Osteoblast (primary cell): ENCODE measurements at regions not wholly inside any gene's neighbourhood (a gene's known extent, or its start where the extent isn't known, plus 50 kb on each side); places are given as distances from the start of the nearest gene placed in this dataset.

ENCODE experiments used
- DNase-seq: peaks from one replicate; pipeline ENCODE4 v3.0.0; 2011; ENCODE audit warnings: low spot score, mixed read lengths; ENCODE audit not compliant: insufficient read length; ENCODE audit errors: missing footprints
- H2AFZ ChIP-seq: 2 replicates; pipeline ENCODE4 v1.6.0; 2011; ENCODE audit warnings: mild to moderate bottlenecking, low read length
- H3K27ac ChIP-seq: 2 replicates; pipeline ENCODE4 v1.5.1; 2011; ENCODE audit warnings: mild to moderate bottlenecking, low read depth, low read length, moderate library complexity
- H3K27me3 ChIP-seq: 2 replicates; pipeline ENCODE4 v1.6.0; 2012; ENCODE audit warnings: mild to moderate bottlenecking, control low read depth, inconsistent platforms, low read length, moderate library complexity; ENCODE audit not compliant: insufficient read depth
- H3K36me3 ChIP-seq: 2 replicates; pipeline ENCODE4 v1.5.1; 2011; ENCODE audit warnings: mild to moderate bottlenecking, low read length, control low read depth, moderate library complexity; ENCODE audit not compliant: insufficient read depth
- H3K4me1 ChIP-seq: 2 replicates; pipeline ENCODE4 v1.5.1; 2011; ENCODE audit warnings: mild to moderate bottlenecking, low read length, control low read depth, moderate library complexity; ENCODE audit not compliant: insufficient read depth
- H3K4me2 ChIP-seq: 2 replicates; pipeline ENCODE4 v1.6.0; 2011; ENCODE audit warnings: mild to moderate bottlenecking, low read length; ENCODE audit not compliant: insufficient read depth
- H3K4me3 ChIP-seq: fragments of 200-600 bp; sonication (generic); 3 replicates; pipeline ENCODE4 v1.5.1; 2012; ENCODE audit warnings: mild to moderate bottlenecking, low read length, inconsistent platforms; ENCODE audit not compliant: insufficient read depth
- H3K79me2 ChIP-seq: 2 replicates; pipeline ENCODE4 v1.6.0; 2012; ENCODE audit warnings: mild to moderate bottlenecking, low read length, control low read depth, inconsistent platforms; ENCODE audit not compliant: insufficient read depth
- H3K9me3 ChIP-seq: 2 replicates; pipeline ENCODE4 v1.5.1; 2011; ENCODE audit warnings: low read depth, low read length, control low read depth
- H4K20me1 ChIP-seq: 2 replicates; pipeline ENCODE4 v1.6.0; 2012; ENCODE audit warnings: mild to moderate bottlenecking, low read length, control low read depth; ENCODE audit not compliant: insufficient read depth
- CTCF ChIP-seq: IDR thresholded peaks from 2 replicates; pipeline ENCODE4 v1.5.1; 2011; ENCODE audit warnings: mild to moderate bottlenecking, low read depth, low read length, moderate library complexity; ENCODE audit errors: extremely low read depth

GRCh38 chr2:22801970-22802369 is 583.0 kb upstream of the KLHL29 start:
- Histone ChIP-seq H3K36me3 (no peaks in the 10 kb centered on the region), H3K27me3 (no peaks in the 10 kb centered on the region), H3K27ac (no peak overlapping the region), H3K4me1 (no peaks in the 10 kb centered on the region), H2AFZ (no peak overlapping the region), H4K20me1 (no peaks in the 10 kb centered on the region), H3K79me2 (no peaks in the 10 kb centered on the region), H3K9me3 (no peaks in the 10 kb centered on the region), H3K4me2 (no peak overlapping the region), H3K4me3 (no peak overlapping the region)
- no peak for TF ChIP-seq CTCF
- DNase-seq = no peak

- Histone ChIP-seq H3K27me3 (no peaks in the 10 kb centered on the region), H3K4me3 (no peak overlapping the region), H3K79me2 (no peaks in the 10 kb centered on the region), H3K4me1 (no peaks in the 10 kb centered on the region), H3K4me2 (no peak overlapping the region), H4K20me1 (no peaks in the 10 kb centered on the region), H3K27ac (no peak overlapping the region), H2AFZ (no peak overlapping the region), H3K36me3 (no peaks in the 10 kb centered on the region), H3K9me3 (no peaks in the 10 kb centered on the region)
- no peak for DNase-seq
- TF ChIP-seq CTCF = no peak
Observed at GRCh38 chr2:22807872-22808271, 577.1 kb upstream of the KLHL29 start.

GRCh38 chr2:22810602-22811001 is 574.4 kb upstream of the KLHL29 start:
- DNase-seq = no peak
- Histone ChIP-seq H3K27me3 (no peaks in the 10 kb centered on the region), H2AFZ (no peak overlapping the region), H3K9me3 (no peaks in the 10 kb centered on the region), H3K4me2 (no peak overlapping the region), H3K79me2 (no peaks in the 10 kb centered on the region), H3K36me3 (no peaks in the 10 kb centered on the region), H3K4me1 (no peaks in the 10 kb centered on the region), H3K4me3 (no peak overlapping the region), H4K20me1 (no peaks in the 10 kb centered on the region), H3K27ac (no peak overlapping the region)
- TF ChIP-seq CTCF = no peak

GRCh38 chr2:22812065-22812680 is 572.8 kb upstream of the KLHL29 start:
- no peak for DNase-seq
- TF ChIP-seq CTCF = no peak
- H3K27ac ChIP-seq = no peak overlapping the region
- no peaks in the 10 kb centered on the region for H4K20me1 ChIP-seq
- H3K9me3 ChIP-seq = no peaks in the 10 kb centered on the region
- no peak overlapping the region for H3K4me3 ChIP-seq
- H3K27me3 ChIP-seq = no peaks in the 10 kb centered on the region
- H3K4me1 ChIP-seq = no peaks in the 10 kb centered on the region
- H2AFZ ChIP-seq = no peak overlapping the region
- no peaks in the 10 kb centered on the region for H3K36me3 ChIP-seq
- H3K4me2 ChIP-seq = no peak overlapping the region
- no peaks in the 10 kb centered on the region for H3K79me2 ChIP-seq
